ENCODE measurements at regions not wholly inside any gene's neighbourhood (a gene's known extent, or its start where the extent isn't known, plus 50 kb on each side); places are given as distances from the start of the nearest gene placed in this dataset.

DNA sequence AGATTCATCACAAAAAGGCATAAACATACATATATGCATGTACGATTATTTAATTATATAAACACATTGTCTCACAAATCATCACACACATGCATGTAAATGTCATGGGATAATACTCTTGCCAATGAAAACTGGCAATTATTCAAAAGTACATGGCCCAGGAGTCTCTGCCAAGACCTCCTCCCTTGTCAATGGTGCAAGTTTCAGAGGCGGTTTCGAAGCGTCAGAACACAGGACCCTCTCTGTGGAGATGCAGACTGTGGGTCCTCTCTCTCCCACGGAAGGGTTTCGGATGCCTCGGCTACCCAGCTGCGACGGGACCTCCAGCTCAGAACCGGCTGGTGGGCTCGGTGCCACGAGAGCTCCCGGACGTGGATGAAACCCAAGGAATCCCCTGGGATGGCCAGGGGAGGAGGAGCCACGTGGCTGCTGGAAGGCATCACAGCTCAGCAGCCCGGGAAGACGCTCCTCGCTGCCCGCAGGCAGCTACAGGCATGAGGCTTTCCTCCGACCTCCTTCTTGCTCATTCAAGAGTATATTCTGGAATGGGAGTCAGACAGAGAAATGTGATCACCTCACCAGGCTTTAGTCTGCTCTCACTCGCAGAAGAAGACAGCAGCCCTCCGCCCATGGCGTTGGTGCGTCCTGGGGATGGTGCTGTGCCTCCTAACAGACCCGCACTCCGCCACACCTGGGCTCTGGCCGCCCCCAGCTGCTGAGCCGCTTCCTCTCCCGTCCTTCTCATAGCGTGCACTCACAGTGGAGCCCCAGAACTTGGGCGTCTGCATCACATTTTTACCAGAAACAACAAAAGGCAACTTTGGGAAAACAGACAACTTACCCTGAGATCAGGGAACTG is 308.8 kb downstream of the IRX2 start:
- no peak for DNase-seq (ENCODE audit: low read depth in 2 of 2)

GRCh38 chr5:2441495-2442180 is 309.8 kb downstream of the IRX2 start:
- DNase-seq (ENCODE audit: low read depth in 2 of 2): no peak

- no peak for DNase-seq (ENCODE audit: low read depth in 2 of 2)
Observed at GRCh38 chr5:2439608-2440007, 311.9 kb downstream of the IRX2 start.

GRCh38 chr5:2433086-2433485 is 318.4 kb downstream of the IRX2 start:
- DNase-seq (ENCODE audit: low read depth in 2 of 2): no peak

- no peak for DNase-seq (ENCODE audit: low read depth in 2 of 2)
Observed at GRCh38 chr5:2432076-2432920, 319.2 kb downstream of the IRX2 start.

- DNase-seq (ENCODE audit: low read depth in 2 of 2): no peak
Observed at GRCh38 chr5:2430606-2431005, 320.9 kb downstream of the IRX2 start.

GRCh38 chr5:2427983-2428382 is 323.5 kb downstream of the IRX2 start:
- no peak for DNase-seq (ENCODE audit: low read depth in 2 of 2)

GRCh38 chr5:2423634-2424033 is 327.8 kb downstream of the IRX2 start:
- no peak for DNase-seq (ENCODE audit: low read depth in 2 of 2)

- no peak for DNase-seq (ENCODE audit: low read depth in 2 of 2)
Observed at GRCh38 chr5:2417301-2417700, 334.2 kb downstream of the IRX2 start.

DNA sequence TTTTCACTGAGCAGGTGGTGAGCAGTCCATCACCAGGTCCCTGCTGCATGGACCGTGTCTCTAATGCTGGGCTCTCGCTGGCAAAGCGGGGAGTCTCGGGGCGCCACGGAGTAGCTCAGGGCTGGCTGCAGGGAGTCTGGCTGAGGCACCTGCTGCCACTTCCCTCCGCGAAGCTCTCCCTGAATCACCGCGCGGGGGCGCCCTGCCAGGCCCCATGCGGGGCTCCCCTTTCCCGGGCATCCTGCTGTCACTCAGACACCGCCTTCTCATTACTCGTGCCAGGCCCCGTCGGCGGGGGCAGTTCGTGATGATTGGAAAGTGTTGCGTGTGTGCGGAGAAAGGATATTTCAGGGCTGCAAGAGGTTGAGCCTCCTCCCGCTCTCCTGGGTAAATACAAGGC is 335.8 kb downstream of the IRX2 start:
- no peak for DNase-seq (ENCODE audit: low read depth in 2 of 2)

- no peak for DNase-seq (ENCODE audit: low read depth in 2 of 2)
Observed at GRCh38 chr5:2410451-2410850, 341.0 kb downstream of the IRX2 start.

DNA sequence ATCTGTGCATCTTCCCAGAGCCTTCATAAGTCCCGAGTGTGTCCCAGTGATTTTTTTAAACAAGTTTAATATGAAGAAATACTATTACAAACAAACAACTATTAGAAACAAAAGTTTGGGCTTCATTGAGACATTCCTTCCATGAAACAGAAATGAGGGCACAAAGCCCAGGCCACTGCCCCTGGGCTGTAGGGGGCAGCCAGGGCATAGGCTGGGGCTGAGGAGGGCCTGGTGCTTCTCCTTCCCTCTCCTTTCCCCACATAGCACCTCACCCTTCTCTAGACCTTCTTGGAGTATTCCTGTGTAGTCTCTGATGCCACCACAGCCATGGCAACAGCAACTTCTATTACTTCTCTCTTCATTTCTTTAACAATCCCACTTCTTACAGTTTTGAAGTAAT is 348.2 kb downstream of the IRX2 start:
- DNase-seq (ENCODE audit: low read depth in 2 of 2): no peak

GRCh38 chr5:2399804-2400203 is 351.7 kb downstream of the IRX2 start:
- DNase-seq (ENCODE audit: low read depth in 2 of 2): no peak

GRCh38 chr5:2399096-2399495 is 352.4 kb downstream of the IRX2 start:
- no peak for DNase-seq (ENCODE audit: low read depth in 2 of 2)

GRCh38 chr5:2393556-2393955 is 357.9 kb downstream of the IRX2 start:
- no peak for DNase-seq (ENCODE audit: low read depth in 2 of 2)

DNA sequence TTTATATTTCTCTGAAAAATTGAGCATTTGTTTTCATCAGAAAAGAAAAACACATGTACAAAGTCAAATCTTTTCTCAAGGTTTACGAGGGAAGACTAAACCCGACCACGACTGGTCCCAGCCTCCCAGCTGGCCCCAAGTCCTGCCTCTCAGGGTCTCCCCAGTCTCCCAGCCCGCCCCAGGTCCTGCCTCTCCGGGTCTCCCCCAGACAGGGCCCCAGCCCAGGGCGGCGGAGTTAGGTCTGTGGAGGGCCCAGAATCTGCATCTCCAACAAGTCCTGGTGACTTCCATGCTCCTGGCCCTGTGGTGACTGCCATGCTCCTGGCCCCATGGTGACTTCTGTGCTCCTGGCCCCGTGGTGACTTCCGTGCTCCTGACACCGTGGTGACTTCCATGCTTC is 359.9 kb downstream of the IRX2 start:
- no peak for DNase-seq (ENCODE audit: low read depth in 2 of 2)

DNA sequence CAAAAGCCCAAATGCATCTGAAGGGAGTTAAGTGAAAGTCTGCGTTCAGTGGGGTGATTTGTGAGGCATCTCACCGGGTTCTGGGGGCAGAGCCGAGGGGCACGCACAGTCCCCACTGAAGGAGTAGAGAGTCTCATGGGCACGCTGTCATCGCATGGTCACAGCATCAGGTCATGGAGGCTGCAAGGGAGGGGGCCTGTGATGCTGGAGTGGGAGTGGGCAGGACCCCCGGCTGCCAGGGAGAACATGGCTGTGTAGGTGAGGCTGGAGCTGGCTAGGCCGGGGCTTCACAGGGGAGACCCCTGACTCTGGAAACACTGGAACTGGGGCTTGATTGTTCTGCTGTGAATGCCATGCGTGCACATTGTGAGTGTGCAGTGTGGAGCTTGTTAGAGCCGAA is 360.5 kb downstream of the IRX2 start:
- no peak for DNase-seq (ENCODE audit: low read depth in 2 of 2)

GRCh38 chr5:2388571-2388970 is 362.9 kb downstream of the IRX2 start:
- DNase-seq (ENCODE audit: low read depth in 2 of 2): no peak

DNA sequence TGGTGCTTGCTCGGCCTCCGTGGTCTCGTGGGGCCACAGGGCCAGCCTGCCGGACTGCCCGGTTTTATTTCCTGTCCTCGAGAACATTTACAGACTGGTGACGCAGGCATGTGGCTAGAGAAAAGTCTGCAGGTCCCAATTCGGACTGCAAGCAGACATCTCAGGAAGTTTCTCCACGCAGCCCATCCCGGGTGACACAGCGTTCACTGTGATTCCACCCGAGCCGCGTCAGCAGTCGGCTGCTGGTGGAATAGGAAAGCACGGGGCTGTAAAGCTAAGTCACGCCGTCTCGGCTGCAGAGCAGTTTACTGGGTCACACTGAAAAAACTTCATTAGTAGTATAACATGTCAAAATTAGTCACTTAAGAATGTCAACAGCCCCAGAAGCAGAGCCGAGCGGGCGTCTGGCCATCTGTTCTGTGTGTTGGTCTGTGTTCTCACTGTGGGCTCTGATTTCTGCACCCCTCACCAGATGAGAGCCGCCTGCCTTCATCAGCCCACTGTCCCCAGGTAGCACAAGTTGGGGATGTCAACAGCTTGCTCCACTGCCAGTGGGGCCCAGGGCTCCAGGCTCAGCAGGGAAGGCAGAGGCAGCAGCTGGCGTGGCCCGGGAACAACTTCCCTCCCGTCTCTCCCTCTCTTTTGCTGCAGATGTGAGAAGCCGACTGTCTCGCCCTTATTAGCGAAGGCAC is 363.7 kb downstream of the IRX2 start:
- DNase-seq (ENCODE audit: low read depth in 2 of 2): no peak

- no peak for DNase-seq (ENCODE audit: low read depth in 2 of 2)
Observed at GRCh38 chr5:2387250-2387633, 364.2 kb downstream of the IRX2 start.

DNA sequence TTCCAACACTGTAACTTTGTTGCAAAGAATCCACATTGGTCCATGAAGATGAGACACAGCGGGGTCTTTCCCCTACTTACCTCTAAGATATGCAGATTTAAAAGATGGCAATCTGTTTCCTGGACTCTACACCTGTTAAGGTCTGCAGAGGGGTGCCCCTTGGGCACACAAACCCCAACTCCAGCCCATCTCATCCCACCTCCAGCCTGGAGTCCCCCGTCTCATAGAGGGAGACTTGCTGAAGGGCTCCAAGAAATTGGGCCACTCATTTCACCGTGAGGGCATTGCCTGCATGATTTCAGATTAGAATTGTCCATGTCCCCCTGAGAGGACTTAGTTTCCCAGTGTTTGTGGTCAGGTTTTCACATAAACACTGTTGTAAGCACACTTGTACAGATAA is 365.7 kb downstream of the IRX2 start:
- DNase-seq (ENCODE audit: low read depth in 2 of 2): no peak

- no peak for DNase-seq (ENCODE audit: low read depth in 2 of 2)
Observed at GRCh38 chr5:2383698-2384065, 367.8 kb downstream of the IRX2 start.

Measured in stimulated activated CD4-positive, alpha-beta T cell treated with anti-CD3 and anti-CD28 coated beads, Interleukin-4, amount 100 ng/mL, for 48 hours (primary cell).